AG04450 (cell line): ENCODE measurements at regions not wholly inside any gene's neighbourhood (a gene's known extent, or its start where the extent isn't known, plus 50 kb on each side); places are given as distances from the start of the nearest gene placed in this dataset.

Experiments
- CTCF ChIA-PET: fragments of 300-600, 350-600 bp; formaldehyde crosslinking; extraction: SDS; loops from one replicate; lab custom pipeline; 2022; ENCODE audit warnings: antibody characterized with exemption, inconsistent platforms; lab: Charles Lee
- POLR2A ChIA-PET: fragments of 350-600 bp; formaldehyde crosslinking; extraction: SDS; loops from one replicate; lab custom pipeline; 2021; ENCODE audit warnings: antibody characterized with exemption, inconsistent platforms; lab: Yijun Ruan, JAX
- DNase-seq: peaks from one replicate; pipeline ENCODE4 v3.0.0-alpha.2; 2011; ENCODE audit warnings: low read depth, low spot score
- H3K27ac ChIP-seq: one replicate; pipeline ENCODE4 v1.5.1; 2012; ENCODE audit warnings: low read depth, low read length, control low read depth
- H3K27me3 ChIP-seq: one replicate; pipeline ENCODE4 v1.6.0; 2012; ENCODE audit warnings: low read length; ENCODE audit not compliant: control insufficient read depth, insufficient read depth
- H3K4me3 ChIP-seq: 2 replicates; pipeline ENCODE4 v1.5.1; 2011; ENCODE audit warnings: mild to moderate bottlenecking, low read depth, low read length, control low read depth
- H3K9me3 ChIP-seq: 2 replicates; pipeline ENCODE4 v1.5.1; 2012; ENCODE audit warnings: low read length; ENCODE audit not compliant: control insufficient read depth, insufficient read depth
- CTCF ChIP-seq: IDR thresholded peaks from 2 replicates; pipeline ENCODE4 v1.5.1; 2011; ENCODE audit warnings: low read depth, low read length, control low read depth, inconsistent platforms

GRCh38 chr22:47933891-47934290, 1171.4 kb downstream of the TBC1D22A start:
- POLR2A ChIA-PET: no interaction called here
- H3K9me3 ChIP-seq: peaks cover 39% of the 10 kb centered on the region
- H3K4me3 ChIP-seq: no peak overlapping the region
- DNase-seq: no peak
- CTCF ChIA-PET: no interaction called here
- H3K27ac ChIP-seq: no peak overlapping the region
- TF ChIP-seq CTCF: no peak
- no peaks in the 10 kb centered on the region for H3K27me3 ChIP-seq

- ChIA-PET CTCF (no interaction called here), POLR2A (no interaction called here)
- peaks cover 39% of the 10 kb centered on the region for H3K9me3 ChIP-seq
- no peaks in the 10 kb centered on the region for H3K27me3 ChIP-seq
- H3K27ac ChIP-seq: no peak overlapping the region
- no peak for DNase-seq
- no peak for TF ChIP-seq CTCF
- no peak overlapping the region for H3K4me3 ChIP-seq
Measured at GRCh38 chr22:47933226-47933625, 1170.8 kb downstream of the TBC1D22A start.

- ChIA-PET CTCF (no interaction called here), POLR2A (no interaction called here)
- no peak overlapping the region for H3K27ac ChIP-seq
- no peak overlapping the region for H3K4me3 ChIP-seq
- TF ChIP-seq CTCF: no peak
- H3K9me3 ChIP-seq: peaks cover 64% of the 10 kb centered on the region
- no peak for DNase-seq
- H3K27me3 ChIP-seq: no peaks in the 10 kb centered on the region
Measured at GRCh38 chr22:47929646-47930185, 1167.3 kb downstream of the TBC1D22A start.

GRCh38 chr22:47929073-47929472, 1166.6 kb downstream of the TBC1D22A start:
- peaks cover 70% of the 10 kb centered on the region for H3K9me3 ChIP-seq
- H3K27me3 ChIP-seq: no peaks in the 10 kb centered on the region
- ChIA-PET CTCF (no interaction called here), POLR2A (no interaction called here)
- TF ChIP-seq CTCF: no peak
- H3K4me3 ChIP-seq: no peak overlapping the region
- DNase-seq: no peak
- H3K27ac ChIP-seq: no peak overlapping the region

- Histone ChIP-seq H3K27me3 (no peaks in the 10 kb centered on the region), H3K4me3 (no peak overlapping the region), H3K9me3 (peaks cover 69% of the 10 kb centered on the region), H3K27ac (no peak overlapping the region)
- DNase-seq: no peak
- no peak for TF ChIP-seq CTCF
- CTCF ChIA-PET: no interaction called here
- POLR2A ChIA-PET: no interaction called here
Measured at GRCh38 chr22:47928631-47929030, 1166.2 kb downstream of the TBC1D22A start.
